ENCODE measurements at regions not wholly inside any gene's neighbourhood (a gene's known extent, or its start where the extent isn't known, plus 50 kb on each side); places are given as distances from the start of the nearest gene placed in this dataset.

GRCh38 chr13:40878321-40878720, 88.9 kb downstream of the SLC25A15 start:
- no peak overlapping the region for H3K27ac Mint-ChIP-seq
- no peak overlapping the region for H3K4me3 Mint-ChIP-seq (ENCODE audit: low read depth)
- H3K27me3 Mint-ChIP-seq = no peaks in the 10 kb centered on the region
- peaks cover 2% of the 10 kb centered on the region for H3K4me1 Mint-ChIP-seq (ENCODE audit: low read depth)
- no peak for DNase-seq (ENCODE audit: low spot score, unreplicated experiment)
- H3K36me3 Mint-ChIP-seq (ENCODE audit: insufficient read depth) = peaks cover 82% of the 10 kb centered on the region
- H3K9me3 Mint-ChIP-seq (ENCODE audit: low read depth) = peaks cover 52% of the 10 kb centered on the region
- no peak for TF ChIP-seq CTCF (IDR thresholded peaks at IDR 0.05; ENCODE audit: unreplicated experiment)

DNA sequence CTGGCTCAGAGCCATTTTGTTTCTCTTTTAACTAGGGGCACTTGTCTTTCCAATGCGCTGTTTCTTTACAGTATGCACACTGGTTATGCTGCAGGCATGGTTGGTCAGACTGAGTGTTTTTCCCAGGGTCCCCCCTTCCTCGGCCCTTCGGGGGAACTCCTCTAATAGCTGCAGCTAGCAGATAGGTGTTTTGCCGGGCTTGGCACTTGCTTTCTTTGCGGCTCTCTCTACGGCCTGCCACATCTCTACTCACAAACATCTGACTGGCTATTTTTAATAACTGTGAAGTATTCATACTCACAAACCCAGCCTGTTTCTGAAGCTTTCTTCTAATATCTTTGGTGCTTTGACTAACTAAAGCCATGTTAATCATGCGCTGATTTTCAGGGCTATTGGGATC, 89.4 kb downstream of the SLC25A15 start:
- Mint-ChIP-seq H3K4me3 (ENCODE audit: low read depth) (no peak overlapping the region), H3K9me3 (ENCODE audit: low read depth) (peaks cover 49% of the 10 kb centered on the region), H3K27me3 (no peaks in the 10 kb centered on the region), H3K4me1 (ENCODE audit: low read depth) (peaks cover 2% of the 10 kb centered on the region), H3K36me3 (ENCODE audit: insufficient read depth) (peaks cover 78% of the 10 kb centered on the region), H3K27ac (no peak overlapping the region)
- no peak for DNase-seq (ENCODE audit: low spot score, unreplicated experiment)
- TF ChIP-seq CTCF (IDR thresholded peaks at IDR 0.05; ENCODE audit: unreplicated experiment) = no peak

All from progenitor cell of endocrine pancreas (in vitro differentiated cells).